SW480 (cell line): ENCODE measurements at regions not wholly inside any gene's neighbourhood (a gene's known extent, or its start where the extent isn't known, plus 50 kb on each side); places are given as distances from the start of the nearest gene placed in this dataset.
"Not testable (repeated sequence)": the region's sequence is repeated elsewhere in the genome, so short reads cannot be mapped to it uniquely, and the experiment has no call there.

Experiments
- DNase-seq: peaks from one replicate; pipeline ENCODE4 v3.0.0-alpha.2; 2016; ENCODE audit warnings: low spot score

DNA sequence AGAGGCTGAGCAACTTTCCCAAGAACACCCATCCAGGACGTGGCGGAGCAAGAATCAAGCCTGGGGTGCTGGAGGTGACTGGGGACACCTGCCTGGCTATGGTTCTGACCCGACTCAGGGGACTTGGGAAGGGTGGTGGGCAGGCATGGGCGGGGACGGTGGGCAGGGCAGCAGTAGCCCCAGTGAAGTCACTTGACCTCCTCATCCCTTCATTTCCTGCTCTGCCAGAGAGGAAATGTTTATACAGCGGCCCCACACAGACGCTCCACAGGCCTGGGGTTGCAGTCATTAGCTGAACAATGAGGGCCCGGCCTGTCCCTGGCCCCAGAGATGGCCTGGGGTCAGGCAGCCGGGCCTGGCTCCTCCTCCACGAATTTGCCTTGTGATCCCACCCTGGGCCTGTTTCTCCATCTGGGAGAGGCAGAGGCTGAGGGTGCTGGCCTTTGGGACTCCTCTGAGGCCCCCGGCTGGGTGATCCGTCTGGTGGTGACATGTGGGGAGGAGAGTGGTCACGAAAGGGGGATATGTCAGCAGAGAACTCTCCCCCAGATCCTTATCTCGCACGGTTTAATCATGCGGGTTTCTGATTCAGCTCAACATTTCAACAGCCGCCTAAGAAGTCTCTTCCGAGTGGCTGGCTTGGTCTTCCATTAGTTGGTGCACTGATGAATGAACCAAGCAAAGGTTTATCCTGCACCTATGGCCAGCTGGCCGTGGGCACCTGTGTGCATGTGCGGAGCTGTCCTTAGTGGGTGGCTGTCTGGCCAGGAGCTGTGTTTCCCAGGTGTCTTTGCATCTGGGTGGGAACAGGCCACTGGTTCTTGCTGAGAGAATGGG, 175.9 kb downstream of the IRF8 start:
- no peak for DNase-seq

DNA sequence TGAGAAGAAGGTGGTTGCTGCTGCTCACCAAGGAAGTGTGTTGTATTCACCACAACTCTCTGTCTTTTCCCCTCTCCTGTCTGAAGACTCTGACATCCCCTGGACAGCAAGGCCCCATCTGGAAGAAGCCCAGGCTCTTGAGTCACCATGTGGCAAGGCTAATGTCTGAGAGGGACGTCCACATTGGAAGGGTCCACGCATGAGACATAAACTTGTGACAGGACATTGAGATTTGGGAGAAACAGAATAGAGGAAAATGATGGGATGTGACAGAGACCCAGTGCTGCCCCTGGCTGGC, 176.5 kb downstream of the IRF8 start:
- DNase-seq, result no peak

DNA sequence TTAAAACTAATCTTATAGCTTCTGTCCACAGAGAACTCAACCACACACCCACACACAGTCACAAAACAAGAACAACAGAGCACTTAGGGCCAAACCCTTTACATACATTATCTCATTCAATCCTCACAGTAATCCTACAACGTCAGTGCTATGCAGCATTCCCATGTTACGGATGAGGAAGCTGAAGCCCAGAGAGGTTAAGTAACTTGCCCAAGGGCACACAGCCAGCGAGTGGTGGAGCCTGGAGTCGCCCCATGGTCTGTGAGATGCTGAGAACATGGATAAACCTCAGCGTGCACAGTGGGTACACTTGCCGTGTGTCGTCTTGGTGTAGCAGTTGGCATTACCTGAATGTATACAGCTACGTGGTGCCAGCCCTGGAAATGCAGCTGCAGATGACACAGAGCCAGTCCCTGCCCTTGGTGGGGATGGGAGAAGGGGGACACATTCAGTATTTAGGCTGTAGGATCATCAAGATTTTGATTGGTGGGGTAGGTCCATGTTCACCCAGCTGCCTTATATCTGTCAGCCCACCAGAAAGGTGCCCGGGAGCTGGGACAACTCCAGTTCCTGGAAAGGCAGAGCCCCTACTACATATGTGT, 177.0 kb downstream of the IRF8 start:
- DNase-seq, result no peak

DNA sequence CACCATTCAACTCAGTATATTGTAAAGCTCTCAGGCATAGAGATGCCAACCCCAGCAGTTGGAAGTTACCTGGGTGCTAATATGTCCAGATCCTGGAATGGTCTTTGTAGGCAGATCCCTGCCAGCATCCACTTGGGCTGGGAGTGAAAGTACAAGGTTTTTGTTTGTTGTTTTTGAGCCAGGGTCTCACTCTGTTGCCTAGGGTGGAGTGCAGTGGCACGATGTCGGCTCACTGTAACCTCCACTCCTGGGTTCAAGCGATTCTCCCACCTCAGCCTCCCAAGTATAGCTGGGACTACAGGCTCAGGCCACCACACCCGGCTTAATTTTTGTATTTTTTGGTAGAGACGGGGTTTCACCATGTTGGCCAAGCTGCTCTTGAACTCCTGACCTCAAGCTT, 177.6 kb downstream of the IRF8 start:
- no peak for DNase-seq

DNA sequence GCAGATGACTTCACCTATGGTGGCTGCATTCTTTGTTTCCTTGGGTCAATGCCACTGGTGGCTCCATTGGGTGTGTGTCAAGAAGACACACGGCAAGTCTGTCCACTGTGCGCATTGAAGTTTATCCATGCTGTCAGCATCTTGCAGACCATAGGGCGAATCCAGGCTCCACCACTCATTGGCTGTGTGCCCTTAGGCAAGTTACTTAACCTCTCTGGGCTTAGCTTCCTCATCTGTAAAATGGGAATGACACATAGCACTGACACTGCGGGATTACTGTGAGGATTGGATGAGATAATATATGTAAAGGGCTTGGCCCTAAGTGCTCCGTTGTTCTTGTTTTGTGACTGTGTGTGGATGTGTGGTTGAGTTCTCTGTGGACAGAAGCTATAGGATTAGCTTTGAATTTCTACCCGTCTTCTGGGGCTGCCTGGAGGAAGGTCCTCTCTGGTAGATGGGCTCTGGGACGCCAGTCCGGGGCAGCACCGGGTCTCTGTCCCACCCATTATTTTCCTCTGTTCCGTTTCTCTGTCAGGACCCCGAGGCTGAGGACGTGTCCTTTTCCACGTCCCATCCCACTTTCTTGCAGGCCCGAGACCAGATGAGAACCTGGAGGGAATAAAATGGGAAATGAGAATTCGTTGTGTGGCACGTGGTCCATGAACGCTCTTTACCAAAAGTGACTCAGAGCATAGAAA, 178.4 kb downstream of the IRF8 start:
- no peak for DNase-seq

DNA sequence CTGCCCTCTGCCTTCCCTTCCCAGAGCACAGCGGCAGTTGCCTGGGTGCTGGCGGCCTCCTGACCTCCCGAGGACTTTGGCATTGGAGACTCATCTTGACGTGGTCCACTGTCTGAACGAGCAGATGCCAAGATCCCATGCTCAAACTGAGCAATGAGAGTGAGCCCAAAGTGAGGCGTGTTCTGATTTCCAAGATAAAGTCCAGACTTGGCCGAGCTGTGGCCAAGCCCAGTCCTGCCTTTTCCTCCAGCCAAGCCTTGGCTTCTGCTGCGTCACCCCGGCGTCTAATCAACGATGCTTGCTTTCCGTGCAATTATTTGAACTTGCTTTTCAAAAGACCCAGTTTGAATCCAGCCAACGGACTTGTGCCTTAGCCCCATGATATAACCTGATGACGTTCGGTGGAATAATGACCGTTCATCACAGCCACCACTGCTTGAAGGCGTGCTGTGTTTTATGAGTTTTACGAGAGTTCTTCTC, 179.2 kb downstream of the IRF8 start:
- DNase-seq, result no peak

DNA sequence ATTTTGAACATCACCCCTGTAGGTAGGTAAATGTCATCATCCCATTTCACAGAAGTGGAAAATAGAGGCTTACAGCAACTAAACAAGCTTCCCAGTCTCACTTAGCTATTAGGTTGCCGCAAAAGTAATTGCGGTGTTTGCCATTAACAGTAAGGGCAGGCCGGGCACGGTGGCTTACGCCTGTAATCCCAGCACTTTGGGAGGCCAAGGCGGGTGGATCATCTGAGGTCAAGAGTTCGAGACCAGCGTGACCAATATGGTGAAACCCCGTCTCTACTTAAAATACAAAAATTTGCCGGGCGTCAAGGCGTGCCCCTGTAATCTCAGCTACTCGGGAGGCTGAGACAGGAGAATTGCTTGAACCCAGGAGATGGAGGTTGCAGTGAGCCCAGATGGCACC, 179.7 kb downstream of the IRF8 start:
- DNase-seq, result not testable (repeated sequence)

DNA sequence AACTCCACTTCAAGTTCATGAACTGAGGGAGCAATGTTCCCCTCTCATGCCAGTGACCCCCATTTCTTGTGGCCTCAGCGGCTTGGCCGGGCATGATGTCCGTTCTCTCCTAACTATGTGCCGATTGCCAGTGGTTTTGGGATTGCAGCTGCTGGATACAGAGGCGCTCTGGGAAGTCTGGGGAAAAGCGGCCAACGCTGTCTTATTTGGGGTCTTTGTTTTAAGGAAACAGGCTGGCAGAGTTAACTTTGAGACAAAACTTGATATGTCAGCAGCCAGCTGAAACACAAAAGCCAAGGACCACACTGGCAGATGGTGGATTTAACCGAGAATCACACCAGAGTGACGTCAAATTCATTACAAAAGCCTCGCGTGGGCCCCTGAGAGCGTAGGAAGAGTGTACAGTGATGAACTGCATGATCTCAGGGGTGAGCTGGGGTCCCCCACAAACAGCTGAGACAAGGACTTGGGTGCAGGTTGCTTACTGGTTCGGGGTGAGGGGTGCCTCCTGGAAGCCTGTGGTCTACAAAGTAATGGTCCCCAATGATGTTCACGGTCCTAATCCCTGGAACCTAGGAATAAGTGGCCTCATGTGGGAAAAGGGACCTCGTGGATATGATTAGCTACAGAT, 180.4 kb downstream of the IRF8 start:
- DNase-seq, result no peak

DNA sequence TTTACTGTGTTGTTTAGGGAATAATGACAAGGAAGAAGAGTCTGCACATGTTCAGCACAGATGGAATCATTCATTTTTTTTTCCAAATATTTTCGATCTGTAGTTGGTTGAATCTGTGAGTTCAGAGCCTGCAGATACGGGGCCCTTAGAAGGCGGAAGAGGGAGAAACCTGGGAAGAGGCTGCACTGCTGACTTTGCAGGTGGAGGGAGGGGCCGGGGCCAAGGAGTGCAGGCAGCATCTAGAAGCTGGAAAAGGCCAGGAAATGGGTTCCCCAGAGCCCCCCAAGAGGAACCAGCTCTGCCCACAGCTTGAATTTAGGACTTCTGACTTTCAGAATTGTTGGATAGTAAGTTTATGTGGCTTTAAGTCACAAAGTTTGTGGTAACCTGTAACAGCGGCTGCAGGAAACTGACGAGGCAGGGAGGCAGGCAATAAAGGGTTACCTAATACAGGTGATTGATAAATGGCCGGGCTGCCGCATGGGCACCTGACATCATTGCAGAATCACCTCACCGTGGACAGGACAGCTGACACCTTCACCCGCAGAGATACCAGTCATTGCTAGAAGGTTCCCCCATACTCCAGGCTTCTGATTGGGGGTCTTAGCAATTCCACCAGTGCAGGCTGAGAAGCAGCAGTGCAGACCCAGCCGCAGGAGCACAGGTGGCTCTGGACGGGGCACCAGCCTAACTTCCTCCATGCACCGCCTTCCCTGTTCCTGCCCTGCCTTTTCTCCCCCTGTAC, 181.3 kb downstream of the IRF8 start:
- DNase-seq, result no peak

DNA sequence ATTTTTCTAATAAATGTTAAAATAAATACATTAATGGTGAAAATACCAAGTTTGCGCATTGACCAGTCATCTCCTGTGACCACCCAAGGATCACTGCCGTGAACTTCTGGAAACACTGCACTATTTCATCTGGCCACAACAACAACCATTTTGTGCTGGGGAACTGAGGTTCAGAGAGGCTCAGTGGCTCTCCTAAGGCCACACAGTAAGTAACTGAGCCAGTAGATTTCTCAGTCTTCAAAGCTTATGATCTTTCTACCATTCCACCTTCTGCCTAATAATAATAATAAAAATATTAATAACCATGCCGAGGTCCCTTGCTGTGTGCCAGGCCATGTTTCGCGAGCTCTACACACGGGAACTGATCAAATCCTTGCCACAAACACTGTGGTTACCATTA, 182.0 kb downstream of the IRF8 start:
- no peak for DNase-seq

DNA sequence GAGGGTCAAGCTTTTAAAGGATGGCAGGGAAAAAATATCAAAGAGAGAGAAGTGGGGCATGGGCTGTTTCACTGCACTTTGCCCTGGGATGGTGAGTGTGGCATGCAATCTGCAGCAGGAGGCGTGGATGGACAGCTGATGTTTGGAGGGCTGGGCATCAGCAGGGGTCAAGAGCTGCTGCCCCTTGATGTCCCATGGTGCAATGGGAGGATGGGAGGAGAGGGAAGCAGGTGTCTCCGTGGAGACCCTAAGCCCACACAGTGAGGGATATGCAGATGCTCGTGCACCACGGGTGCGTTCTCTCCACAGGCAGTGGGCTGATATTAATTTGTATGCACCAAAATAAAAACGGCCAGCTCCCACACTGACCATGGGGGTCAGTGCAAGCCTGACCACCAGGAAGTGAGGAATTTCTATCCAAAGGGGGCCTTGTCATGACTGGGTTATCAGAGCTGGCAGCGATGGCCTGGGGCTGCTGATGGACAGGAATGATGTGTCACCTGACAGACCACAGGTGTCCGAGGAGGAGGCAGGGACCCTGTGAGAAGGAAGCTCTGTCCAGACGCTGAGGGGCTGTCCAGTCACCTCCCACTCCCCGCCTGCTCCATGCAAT, 183.6 kb downstream of the IRF8 start:
- DNase-seq, result no peak

DNA sequence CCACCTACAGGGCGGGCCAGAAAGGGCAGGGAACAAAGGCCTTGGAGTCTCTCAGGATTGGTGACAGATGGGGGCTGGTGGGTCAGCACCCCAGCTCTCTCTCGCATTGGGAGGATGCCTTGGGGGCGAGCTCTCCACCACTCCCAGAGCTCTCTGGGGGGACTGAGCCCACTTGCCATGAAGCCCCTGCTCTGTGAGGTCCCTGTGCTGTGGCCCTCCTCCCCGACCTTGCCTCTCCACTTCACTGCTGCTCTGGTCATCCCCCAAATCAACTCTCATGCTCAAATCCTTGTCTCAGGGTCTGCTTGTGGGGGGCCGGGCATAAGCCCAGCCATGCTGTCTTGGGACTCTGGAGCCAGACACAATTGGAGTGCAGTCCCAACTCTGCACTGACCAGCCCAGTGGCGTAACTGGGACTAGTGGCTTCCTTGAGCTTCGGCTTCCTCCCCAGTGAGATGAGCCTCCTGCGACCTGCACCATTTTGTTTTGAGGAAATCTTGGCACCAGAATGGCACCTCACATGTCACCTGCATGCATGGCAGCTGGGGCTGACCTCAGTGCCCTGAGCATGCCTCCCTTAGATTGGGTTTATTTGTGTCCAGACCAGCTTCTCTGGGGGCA, 184.5 kb downstream of the IRF8 start:
- no peak for DNase-seq

DNA sequence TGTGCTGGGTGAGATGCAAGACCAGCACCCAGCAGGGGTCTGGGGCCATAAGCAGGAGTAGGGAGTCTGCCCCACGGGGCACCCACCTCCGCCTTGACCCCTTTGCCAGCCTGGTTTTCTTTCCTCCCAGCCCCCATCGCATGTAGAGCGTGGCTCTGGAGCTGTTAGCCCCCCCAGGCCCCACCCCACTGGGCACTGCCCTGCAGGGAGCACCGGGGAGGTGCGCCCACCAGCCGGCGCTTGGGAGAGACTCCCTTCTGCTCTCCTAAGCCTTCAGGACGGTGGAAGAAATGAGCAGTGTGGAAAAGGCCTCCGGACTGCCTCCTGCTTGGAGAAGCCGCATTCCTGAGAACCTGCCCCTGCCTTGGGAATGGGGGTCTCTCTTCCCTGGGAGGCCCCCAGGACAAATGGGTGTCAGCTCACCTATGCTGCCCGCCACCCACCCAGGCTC, 186.2 kb downstream of the IRF8 start:
- DNase-seq, result no peak

DNA sequence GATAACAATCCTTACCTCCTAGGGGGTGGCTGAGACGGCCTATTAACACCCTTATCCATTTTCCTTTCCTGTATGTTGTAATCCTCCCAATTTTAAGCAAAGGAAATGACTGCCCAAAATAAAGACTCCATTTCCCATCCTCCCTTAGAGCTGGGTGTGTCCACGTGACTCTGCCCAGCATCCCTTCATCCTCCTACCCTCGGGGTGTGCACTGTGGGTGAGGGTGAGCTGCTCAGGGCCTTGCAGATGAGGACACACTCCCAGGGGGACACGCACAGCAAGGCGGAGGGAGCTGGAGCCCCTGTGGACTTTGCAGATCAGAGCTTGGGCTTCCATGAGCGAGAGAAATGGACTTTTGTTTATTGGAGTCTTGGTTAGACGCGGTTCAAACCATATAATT, 186.8 kb downstream of the IRF8 start:
- DNase-seq, result no peak

DNA sequence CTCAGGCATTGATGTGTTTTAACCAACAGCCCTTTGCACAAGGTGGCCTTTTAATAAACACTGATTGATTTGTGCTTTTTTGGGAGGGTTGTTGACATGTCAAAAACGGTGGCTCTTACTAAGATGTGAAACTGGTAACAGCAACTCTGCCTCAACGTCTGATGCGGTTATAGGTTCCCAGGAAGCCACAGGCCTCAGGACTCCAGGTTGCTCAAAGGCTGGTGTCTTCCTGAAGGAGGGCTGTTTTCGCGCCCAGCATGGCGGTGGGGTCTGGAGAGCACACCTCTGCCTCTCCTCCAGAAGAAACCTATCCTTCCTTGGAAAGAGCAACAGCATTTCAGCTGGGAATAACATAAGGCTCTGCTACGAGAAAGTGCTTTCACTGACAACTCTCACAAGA, 187.5 kb downstream of the IRF8 start:
- no peak for DNase-seq

DNA sequence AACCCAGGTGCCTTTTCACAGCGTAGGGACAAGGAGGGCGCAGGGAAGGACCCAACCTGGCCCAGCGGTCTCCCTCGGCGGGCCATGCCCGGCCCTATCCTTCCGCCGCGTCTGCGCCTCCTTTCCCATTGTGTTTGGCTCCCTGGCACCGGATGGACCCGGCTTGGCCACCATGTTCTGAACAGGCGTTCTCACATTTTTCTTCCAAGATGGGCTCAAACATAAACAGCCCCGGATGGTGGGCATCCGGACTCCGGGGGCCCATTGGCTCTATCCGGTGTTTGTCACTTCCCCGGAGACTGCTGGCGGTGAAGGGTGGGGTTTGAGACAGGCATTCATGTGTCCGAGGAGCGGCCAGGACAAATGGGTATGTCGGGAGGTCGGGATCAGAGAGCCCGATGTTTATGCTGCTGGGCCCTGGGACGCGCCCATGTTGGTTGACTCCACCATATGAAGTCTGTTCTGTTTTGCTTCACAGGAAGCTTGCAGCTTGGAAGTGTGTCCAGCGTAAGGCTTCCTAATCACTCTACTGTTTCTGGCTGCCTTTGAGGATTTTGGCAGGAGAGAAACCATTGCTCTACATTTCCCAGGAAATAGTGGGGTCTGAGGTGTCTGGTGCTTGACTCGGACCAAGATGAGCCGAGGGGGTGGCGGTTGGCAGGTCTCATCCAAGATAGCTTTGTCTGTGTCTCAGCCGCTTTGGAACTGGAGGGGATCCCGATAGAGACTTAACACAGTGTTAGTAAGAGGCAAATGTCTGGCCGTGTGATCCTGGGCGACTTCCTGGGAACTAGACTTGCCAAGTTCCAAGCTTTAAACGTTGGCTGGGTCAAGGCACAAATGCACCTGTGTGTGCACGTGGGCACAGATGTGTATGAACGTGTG, 188.3 kb downstream of the IRF8 start:
- no peak for DNase-seq

DNA sequence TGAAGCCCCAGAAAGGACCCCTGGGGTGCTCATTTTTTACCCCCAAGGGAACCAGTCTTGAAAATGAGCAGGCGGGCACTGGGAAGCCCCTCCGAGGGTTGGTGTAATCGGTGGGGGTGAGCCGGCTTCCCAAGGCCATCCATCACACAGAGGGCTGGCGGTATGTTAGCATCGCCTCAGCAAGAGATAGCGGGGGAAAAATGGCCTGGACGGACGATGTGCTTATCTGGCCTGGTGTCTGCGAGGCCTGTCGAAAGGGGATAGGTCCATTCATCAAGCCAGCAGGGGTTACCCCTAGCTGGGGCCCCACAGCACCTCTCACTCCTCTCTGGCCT, 188.9 kb downstream of the IRF8 start:
- DNase-seq, result no peak

DNA sequence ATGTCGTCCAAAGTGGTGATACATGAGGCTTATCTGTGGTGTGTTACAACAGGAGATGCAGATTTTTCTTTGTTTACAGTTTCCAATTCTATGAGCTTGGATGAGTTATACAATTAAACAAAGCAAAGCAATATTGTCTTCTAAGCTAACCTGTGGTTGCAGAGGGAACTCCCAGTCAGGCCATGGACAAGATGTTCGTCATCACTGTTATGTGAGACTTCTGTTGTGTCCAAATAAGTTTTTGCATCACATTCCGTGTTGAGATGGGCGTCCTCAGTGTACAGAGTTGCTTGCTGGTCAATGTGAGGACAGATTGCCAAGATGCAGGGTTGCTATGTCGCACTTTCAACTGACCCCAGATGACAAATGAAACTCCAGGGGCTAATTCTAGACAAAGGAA, 189.3 kb downstream of the IRF8 start:
- no peak for DNase-seq

DNA sequence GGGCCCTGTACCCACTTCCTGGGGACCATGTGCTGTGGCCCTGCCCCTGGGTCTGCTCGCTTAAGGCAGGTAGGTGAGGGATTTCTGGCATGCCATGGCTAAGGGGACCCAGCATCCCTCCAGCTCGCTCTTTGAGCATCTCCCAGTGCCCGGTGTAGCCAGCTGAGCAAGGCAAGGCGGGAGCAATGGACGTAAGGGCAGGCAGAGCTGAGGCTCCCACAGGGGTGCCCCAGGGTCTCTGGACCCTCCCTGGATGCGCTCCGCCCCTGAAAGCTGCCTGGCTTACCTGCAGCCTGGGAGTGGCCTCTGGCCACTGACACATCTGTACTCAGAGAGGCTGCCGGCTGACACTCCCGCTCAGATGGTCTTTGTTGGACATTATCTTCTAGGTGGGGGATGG, 189.9 kb downstream of the IRF8 start:
- DNase-seq, result no peak

DNA sequence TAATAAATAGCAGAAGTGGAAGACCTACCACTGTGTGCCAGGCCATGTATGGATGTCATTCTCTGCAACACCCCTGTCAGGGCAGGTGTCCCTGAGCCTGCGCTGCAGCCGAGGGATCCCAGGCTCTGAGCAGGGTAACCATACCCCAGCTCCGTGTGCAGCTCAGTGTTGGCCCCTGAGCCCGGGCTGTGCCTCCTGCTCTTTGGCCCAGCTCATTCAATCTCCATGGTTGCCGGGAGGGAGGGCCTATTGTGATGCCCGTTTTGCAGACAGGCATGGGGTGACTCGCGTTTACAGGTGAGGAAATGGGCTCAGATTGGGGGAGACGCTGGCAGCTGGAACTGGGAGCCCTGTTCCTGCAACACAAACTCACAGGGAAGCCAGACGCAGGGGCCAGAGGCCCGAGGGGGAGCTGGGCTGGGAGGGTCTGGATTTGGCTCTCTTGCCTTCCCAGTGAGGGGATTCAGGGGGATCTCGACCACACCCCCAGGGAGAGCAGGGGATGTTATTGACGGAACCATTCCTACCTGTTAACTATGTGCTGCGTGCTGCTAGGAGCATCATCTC, 190.5 kb downstream of the IRF8 start:
- no peak for DNase-seq
